CD4-positive, alpha-beta T cell treated with Interleukin-17A for 1 hour (primary cell): ENCODE measurements at regions not wholly inside any gene's neighbourhood (a gene's known extent, or its start where the extent isn't known, plus 50 kb on each side); places are given as distances from the start of the nearest gene placed in this dataset.

ENCODE experiments used
- DNase-seq: peaks from one replicate; pipeline ENCODE4 v3.0.0-alpha.2; 2020

GRCh38 chr9:17017931-17018491 lies 116.8 kb upstream of the CNTLN start:
- no peak for DNase-seq

- DNase-seq = no peak
Observed at GRCh38 chr9:17013891-17014290, 120.9 kb upstream of the CNTLN start.

GRCh38 chr9:17013010-17013409 lies 121.8 kb upstream of the CNTLN start:
- DNase-seq = no peak

GRCh38 chr9:17011880-17012279 lies 123.0 kb upstream of the CNTLN start:
- DNase-seq = no peak

- no peak for DNase-seq
Observed at GRCh38 chr9:17009071-17009470, 125.8 kb upstream of the CNTLN start.

GRCh38 chr9:17005056-17005823 lies 129.6 kb upstream of the CNTLN start:
- DNase-seq = no peak

- no peak for DNase-seq
Observed at GRCh38 chr9:17004500-17004899, 130.3 kb upstream of the CNTLN start.

GRCh38 chr9:17003576-17004240 lies 131.1 kb upstream of the CNTLN start:
- DNase-seq = no peak

- DNase-seq = no peak
Observed at GRCh38 chr9:16996901-16997491, 126.5 kb upstream of the BNC2 start.

- no peak for DNase-seq
Observed at GRCh38 chr9:16992138-16992537, 121.7 kb upstream of the BNC2 start.

GRCh38 chr9:16987026-16987425 lies 116.6 kb upstream of the BNC2 start:
- no peak for DNase-seq

GRCh38 chr9:16986556-16986955 lies 116.1 kb upstream of the BNC2 start:
- no peak for DNase-seq

GRCh38 chr9:16985559-16986348 lies 115.3 kb upstream of the BNC2 start:
- no peak for DNase-seq

GRCh38 chr9:16982780-16983310 lies 112.4 kb upstream of the BNC2 start:
- DNase-seq = no peak

GRCh38 chr9:16976427-16976826 lies 106.0 kb upstream of the BNC2 start:
- DNase-seq = no peak

GRCh38 chr9:16974436-16974835 lies 104.0 kb upstream of the BNC2 start:
- DNase-seq = no peak

GRCh38 chr9:16970321-16970720 lies 99.9 kb upstream of the BNC2 start:
- DNase-seq = no peak

- DNase-seq = no peak
Observed at GRCh38 chr9:16964228-16964627, 93.8 kb upstream of the BNC2 start.

- DNase-seq = no peak
Observed at GRCh38 chr9:16960084-16960483, 89.6 kb upstream of the BNC2 start.

GRCh38 chr9:16959391-16959790 lies 88.9 kb upstream of the BNC2 start:
- no peak for DNase-seq

GRCh38 chr9:16954040-16954439 lies 83.6 kb upstream of the BNC2 start:
- no peak for DNase-seq

- no peak for DNase-seq
Observed at GRCh38 chr9:16951502-16951901, 81.0 kb upstream of the BNC2 start.

GRCh38 chr9:16950051-16950450 lies 79.6 kb upstream of the BNC2 start:
- DNase-seq = no peak
